ENCODE measurements at regions not wholly inside any gene's neighbourhood (a gene's known extent, or its start where the extent isn't known, plus 50 kb on each side); places are given as distances from the start of the nearest gene placed in this dataset.
"Not testable (repeated sequence)": the region's sequence is repeated elsewhere in the genome, so short reads cannot be mapped to it uniquely, and the experiment has no call there.

DNA sequence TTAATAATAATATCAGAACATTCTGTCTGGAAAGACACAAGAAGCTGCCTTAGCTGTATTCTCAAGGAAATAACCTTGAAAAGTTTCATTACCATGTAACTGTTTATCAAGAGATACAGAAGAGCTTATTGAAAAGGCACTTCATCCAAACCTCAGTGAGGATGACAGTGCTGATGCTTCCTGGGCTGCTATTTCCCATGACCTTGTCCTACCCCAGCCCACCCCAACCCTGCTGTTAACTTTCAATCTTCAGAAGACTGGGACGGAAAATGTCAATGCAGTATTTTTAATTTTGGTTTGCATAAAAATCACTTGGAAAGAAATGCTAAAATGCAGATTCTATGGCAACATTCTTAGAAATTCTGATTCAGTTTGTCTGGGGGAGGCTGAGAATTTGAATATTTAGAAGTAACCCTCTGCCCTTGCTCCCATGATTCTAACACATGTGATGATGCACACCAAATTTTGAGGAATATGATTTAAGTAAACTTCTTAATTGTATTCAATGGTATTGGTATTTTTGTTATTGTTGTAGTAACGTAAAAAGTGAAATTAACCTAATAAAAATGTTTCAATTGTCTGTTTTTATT lies 101.0 kb upstream of the CHST9 start:
- TF ChIP-seq, protein P1, sequence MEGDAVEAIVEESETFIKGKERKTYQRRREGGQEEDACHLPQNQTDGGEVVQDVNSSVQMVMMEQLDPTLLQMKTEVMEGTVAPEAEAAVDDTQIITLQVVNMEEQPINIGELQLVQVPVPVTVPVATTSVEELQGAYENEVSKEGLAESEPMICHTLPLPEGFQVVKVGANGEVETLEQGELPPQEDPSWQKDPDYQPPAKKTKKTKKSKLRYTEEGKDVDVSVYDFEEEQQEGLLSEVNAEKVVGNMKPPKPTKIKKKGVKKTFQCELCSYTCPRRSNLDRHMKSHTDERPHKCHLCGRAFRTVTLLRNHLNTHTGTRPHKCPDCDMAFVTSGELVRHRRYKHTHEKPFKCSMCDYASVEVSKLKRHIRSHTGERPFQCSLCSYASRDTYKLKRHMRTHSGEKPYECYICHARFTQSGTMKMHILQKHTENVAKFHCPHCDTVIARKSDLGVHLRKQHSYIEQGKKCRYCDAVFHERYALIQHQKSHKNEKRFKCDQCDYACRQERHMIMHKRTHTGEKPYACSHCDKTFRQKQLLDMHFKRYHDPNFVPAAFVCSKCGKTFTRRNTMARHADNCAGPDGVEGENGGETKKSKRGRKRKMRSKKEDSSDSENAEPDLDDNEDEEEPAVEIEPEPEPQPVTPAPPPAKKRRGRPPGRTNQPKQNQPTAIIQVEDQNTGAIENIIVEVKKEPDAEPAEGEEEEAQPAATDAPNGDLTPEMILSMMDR (IDR thresholded peaks at IDR 0.05): not testable (repeated sequence)
- TF ChIP-seq POLR2A, POLR2AphosphoS5 (IDR thresholded peaks at IDR 0.05): not testable (repeated sequence)
